DMS153 treated with DMSO at 0.1 percent for 48 hours (cell line): ENCODE measurements at regions not wholly inside any gene's neighbourhood (a gene's known extent, or its start where the extent isn't known, plus 50 kb on each side); places are given as distances from the start of the nearest gene placed in this dataset.
"Not testable (repeated sequence)": the region's sequence is repeated elsewhere in the genome, so short reads cannot be mapped to it uniquely, and the experiment has no call there.

Experiments used
- DNase-seq: peaks from one replicate; lab custom pipeline; 2025; ENCODE audit not compliant: unreplicated experiment; lab: John Stamatoyannopoulos, UW

- DNase-seq, result no peak
These were observed 132.9 kb downstream of the LIG4 start for GRCh38 chr13:108082481-108082880.

DNA sequence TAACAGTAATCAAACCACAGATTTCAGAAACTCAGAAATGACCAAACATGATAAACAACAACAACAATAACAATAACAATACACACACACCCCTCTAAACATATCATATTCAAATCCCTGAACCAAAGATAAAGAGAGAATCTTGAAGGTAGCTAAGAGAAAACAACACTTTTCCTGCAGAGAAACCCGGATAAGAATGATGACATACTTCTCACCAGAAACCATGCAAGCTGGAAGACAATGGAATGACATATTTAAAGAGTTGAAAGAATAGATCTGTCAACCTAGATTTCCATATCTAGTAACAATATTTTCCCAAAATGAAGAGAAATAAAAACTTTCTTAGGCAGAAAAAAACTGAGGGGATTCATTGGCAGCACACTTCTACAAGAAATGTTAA is 138.1 kb downstream of the LIG4 start:
- DNase-seq, result no peak

GRCh38 chr13:108074429-108074828 is 140.9 kb downstream of the LIG4 start:
- DNase-seq, result not testable (repeated sequence)

GRCh38 chr13:108070925-108071324 is 144.4 kb downstream of the LIG4 start:
- DNase-seq, result no peak

DNA sequence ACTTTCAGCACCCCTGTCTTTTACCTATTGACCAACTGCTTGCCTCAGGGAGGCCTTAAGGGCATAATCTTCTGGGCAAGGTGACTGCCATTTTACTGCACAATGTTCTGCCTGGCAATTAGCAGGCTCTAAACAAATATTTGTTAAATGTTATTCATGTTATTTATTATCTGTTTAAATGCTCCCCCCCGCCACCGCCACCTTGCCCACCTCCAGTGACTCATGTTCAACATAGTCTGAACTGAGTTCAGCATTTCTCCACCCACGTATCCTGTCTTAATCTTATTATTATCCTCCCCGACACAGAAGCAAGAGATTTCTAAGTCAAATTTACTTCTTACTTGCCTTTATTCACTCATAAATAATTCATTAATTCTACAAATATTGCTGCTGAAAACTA is 144.8 kb downstream of the LIG4 start:
- no peak for DNase-seq

DNA sequence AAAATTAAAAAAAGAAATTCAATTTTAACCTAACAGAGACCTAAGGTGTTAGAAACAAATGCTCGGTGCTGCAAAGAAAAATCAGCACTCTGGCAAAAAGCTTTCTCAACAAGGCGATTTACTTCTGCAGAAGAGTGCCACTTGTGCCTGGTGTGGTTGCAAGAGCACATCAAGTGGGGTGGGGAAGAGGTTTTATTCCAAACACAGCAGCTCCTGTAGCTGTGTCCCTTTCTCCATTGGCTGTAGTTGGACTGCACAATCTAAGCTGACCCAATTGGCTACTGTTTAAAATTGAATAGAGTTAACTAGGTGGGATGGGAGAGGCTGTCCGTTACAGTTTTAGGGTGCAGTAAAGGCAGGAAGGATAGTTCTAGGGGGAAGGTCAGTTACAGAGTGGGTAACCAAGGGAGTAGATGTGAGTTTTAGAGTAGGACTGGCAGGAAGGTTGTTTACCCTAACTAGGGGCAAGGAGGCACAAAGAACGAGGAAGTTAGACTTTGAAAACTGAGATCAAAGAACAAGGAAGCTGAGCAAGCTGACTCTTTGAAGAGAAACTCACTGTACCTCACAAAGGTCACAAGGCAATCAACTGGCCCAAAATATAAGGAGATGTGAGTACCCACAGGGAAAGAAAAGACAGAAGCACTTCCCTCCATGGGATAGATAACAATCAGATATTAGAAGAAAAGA is 145.7 kb downstream of the LIG4 start:
- no peak for DNase-seq

DNA sequence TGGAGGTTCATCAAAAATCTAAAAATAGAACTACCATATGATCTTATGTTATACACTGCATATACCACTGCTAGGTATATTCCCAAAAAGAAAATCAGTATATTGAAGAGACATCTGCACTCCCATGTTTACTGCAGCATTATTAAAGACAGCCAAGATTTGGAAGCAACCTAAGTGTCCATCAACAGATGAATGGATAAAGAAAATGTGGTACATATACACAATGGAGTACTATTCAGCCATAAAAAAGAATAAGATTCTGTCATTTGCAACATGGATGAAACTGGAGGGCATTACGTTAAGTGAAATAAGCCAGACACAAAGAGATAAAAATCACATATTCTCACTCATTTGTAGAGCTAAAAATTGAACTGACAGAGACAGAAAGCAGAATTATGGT is 151.0 kb downstream of the LIG4 start:
- not testable (repeated sequence) for DNase-seq

DNA sequence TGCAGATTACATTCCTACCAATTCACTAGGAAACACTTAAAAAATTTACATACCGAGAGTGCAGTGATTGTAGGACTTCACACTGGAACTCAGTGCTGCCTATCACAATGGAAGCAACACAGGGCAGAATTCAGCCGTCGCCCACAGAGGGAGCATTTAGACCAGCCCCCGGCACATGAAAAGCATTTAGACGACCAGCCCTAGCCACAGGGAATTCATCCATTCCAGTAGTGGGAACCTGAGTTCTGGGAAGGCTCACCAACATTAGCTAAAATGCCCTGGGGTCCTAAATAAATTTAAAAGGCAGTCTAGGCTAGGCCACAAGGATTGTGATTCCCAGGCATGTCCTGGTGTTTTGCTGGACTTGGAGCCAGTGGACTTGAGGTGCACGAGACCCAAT is 155.2 kb downstream of the LIG4 start:
- DNase-seq, result no peak

DNA sequence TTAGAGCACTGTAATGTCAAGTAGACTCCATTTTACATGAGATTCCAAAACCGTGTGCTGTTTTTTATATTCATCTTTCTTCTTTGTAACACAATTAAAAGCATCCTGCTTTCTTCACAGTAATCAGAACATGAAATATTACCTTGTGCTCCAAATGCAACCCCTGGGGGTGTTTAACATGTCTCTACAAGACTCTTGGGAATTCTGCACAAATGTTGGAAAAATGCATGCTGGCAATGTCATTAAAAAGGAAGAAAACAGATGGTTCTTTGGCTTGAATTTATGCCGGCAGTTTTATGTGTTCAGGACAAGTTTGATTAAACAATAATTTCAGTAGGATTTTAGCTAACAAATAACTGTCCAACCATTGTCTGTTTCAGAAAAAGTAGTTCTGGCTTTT is 159.1 kb downstream of the LIG4 start:
- no peak for DNase-seq

GRCh38 chr13:108049211-108049610 is 166.1 kb downstream of the LIG4 start:
- DNase-seq, result no peak

- no peak for DNase-seq
These were observed 170.4 kb downstream of the LIG4 start for GRCh38 chr13:108044954-108045353.

- DNase-seq, result not testable (repeated sequence)
These were observed 172.5 kb downstream of the LIG4 start for GRCh38 chr13:108042866-108043265.

DNA sequence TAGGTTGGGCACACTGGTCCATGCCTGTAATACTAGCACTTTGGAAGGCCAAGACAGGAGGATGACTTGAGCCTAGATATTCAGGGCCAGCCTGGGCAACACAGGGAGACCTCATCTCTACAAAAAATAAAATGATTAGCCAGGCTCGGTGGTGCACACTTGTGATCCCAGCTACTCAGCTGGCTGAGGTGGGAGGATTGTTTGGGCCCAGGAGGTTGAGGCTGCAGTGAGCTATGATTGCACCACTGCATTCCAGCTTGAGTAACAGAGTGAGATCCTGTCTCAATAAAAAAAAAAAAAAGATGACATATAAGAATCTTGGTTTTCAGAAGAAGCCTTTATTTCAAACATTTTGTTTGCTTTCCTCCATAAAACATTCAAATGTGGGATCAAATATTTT is 178.0 kb downstream of the LIG4 start:
- no peak for DNase-seq

- DNase-seq, result no peak
These were observed 178.9 kb downstream of the LIG4 start for GRCh38 chr13:108036411-108036932.

GRCh38 chr13:108034909-108035410 is 180.4 kb downstream of the LIG4 start:
- no peak for DNase-seq

GRCh38 chr13:108033800-108034707 is 181.3 kb downstream of the LIG4 start:
- no peak for DNase-seq

GRCh38 chr13:108031865-108032264 is 183.5 kb downstream of the LIG4 start:
- no peak for DNase-seq

DNA sequence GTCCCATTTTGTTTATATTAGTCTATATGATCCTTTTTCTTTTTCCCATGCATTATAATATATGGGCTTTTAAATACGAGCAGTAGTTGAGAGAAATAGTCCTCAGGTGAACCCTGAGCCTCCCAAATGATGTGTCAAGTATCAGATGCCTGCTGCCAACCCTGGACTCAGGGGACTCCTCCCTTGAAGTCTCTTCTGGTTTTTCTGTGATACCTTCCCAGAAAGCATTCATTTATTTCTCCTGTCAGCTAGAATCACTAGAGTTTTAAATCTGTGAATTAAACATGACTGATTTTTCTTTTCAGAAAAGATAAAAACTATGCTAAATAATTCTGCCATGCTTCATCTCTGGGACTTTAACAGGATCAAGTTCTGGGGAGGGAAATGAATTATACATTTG is 184.6 kb downstream of the LIG4 start:
- DNase-seq, result no peak

DNA sequence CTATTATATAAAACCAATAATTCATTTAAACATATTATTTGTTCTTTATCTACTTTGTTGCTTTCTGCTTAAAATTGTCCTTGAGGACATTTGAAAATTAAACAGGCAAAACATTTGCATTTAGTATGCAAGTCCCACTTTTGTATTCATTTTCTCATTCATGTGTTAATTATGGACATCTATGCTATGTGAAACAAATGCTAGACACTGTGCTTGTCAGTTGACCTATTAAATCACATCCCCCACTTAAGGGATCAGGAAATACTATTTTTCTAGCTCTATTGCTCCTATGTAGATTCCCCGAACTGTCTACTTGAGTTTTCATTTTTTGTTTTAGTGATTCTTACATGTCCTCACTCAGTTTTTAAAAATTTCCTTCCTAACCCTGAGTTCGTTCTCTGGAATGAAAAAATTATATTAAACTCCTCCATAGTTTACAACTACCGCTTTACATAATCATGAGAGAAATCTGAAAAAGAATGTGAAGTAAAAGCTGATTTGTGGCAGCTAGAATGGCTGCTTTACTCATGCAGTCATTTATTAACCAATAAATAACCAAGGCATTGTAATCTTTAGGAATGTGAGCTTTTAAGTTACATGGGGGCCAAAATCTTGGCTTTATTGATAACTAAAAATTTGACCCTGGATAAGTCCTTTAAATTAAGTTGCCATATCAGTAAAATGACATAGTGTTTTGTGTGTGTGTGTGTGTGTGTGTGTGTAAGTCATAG is 188.5 kb downstream of the LIG4 start:
- no peak for DNase-seq

GRCh38 chr13:108020027-108020426 is 195.3 kb downstream of the LIG4 start:
- no peak for DNase-seq

- DNase-seq, result no peak
These were observed 196.9 kb downstream of the LIG4 start for GRCh38 chr13:108018371-108018870.
